ENCODE measurements at regions not wholly inside any gene's neighbourhood (a gene's known extent, or its start where the extent isn't known, plus 50 kb on each side); places are given as distances from the start of the nearest gene placed in this dataset.

DNA sequence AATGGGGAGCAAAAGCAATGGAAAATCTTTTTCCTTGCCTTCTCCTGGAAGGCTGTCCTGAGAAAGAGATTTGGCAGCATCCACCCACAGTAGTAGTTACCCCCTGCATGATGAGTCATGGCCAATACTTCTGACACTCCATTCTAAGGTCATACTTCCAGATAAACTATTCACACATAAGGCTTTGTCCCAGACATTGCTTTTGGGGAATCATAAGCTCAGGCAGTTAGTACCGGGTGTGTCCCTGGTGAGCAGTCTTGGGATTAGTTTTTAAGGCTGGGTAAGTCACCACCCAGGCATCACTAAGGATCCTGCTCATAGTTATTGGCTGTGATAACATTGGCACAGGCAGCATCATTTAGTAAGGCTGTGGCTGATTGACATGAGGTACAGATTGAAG, 160.6 kb upstream of the GGTLC1 start:
- Histone ChIP-seq H3K36me3 (no peaks in the 10 kb centered on the region), H3K4me3 (no peak overlapping the region), H3K4me1 (no peaks in the 10 kb centered on the region), H3K27ac (no peak overlapping the region), H3K9me3 (no peaks in the 10 kb centered on the region), H3K27me3 (no peaks in the 10 kb centered on the region)
- DNase-seq (no peak), ATAC-seq (no peak)
- TF ChIP-seq, protein P1, sequence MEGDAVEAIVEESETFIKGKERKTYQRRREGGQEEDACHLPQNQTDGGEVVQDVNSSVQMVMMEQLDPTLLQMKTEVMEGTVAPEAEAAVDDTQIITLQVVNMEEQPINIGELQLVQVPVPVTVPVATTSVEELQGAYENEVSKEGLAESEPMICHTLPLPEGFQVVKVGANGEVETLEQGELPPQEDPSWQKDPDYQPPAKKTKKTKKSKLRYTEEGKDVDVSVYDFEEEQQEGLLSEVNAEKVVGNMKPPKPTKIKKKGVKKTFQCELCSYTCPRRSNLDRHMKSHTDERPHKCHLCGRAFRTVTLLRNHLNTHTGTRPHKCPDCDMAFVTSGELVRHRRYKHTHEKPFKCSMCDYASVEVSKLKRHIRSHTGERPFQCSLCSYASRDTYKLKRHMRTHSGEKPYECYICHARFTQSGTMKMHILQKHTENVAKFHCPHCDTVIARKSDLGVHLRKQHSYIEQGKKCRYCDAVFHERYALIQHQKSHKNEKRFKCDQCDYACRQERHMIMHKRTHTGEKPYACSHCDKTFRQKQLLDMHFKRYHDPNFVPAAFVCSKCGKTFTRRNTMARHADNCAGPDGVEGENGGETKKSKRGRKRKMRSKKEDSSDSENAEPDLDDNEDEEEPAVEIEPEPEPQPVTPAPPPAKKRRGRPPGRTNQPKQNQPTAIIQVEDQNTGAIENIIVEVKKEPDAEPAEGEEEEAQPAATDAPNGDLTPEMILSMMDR (IDR thresholded peaks at IDR 0.05), result no peak
- intact Hi-C loops (cut with DNase I), result no loop called here

DNA sequence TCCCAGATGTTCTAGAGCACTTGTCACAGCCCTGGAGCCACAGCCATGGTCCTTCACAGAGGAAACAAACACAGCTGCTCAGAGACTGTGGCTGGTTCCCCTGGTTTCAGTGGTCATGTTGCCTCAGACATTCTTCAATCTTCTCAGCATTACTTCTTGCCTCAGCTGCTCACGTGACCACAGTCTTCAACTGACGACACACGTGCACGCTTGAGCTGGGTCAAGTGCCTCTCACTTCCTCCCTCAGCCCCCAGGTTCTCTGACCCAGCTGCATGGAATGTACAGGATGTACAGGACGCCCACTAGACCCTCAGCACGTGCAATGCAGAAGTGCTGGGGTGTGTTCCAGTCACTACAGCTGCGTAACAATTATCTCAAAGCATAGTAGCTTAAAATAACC, 159.8 kb upstream of the GGTLC1 start:
- ATAC-seq, result peak; percentile 74
- H3K27ac ChIP-seq, result no peak overlapping the region
- H3K27me3 ChIP-seq, result no peaks in the 10 kb centered on the region
- intact Hi-C loops (cut with DNase I), result no loop called here
- no peaks in the 10 kb centered on the region for H3K4me1 ChIP-seq
- peak; percentile 70 for DNase-seq
- no peaks in the 10 kb centered on the region for H3K36me3 ChIP-seq
- TF ChIP-seq, protein P1 (IDR thresholded peaks at IDR 0.05), result no peak
- no peaks in the 10 kb centered on the region for H3K9me3 ChIP-seq
- no peak overlapping the region for H3K4me3 ChIP-seq

DNA sequence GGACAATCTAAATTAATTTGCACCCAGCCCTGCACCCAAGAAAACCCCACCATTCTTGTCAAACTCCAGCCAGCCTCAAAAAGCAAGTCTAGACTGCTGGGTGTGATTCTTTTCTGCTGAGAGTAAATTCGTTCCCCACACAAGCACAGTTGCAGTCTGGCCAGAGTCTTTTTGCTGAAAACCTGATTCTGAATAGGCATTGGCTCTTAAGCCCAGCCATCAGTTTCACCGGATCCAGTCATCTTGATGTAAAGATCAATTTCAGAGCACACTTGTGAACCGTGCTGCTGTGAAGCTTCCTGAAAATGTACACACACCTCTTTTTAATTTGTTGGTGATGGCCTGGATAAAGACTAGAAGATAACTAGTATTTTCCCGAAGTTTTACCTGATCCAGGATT, 159.4 kb upstream of the GGTLC1 start:
- no peaks in the 10 kb centered on the region for H3K9me3 ChIP-seq
- DNase-seq, result no peak
- TF ChIP-seq, protein P1 (IDR thresholded peaks at IDR 0.05), result no peak
- no peak for ATAC-seq
- intact Hi-C loops (cut with DNase I), result no loop called here
- no peaks in the 10 kb centered on the region for H3K27me3 ChIP-seq
- H3K27ac ChIP-seq, result no peak overlapping the region
- no peaks in the 10 kb centered on the region for H3K4me1 ChIP-seq
- H3K36me3 ChIP-seq, result no peaks in the 10 kb centered on the region
- no peak overlapping the region for H3K4me3 ChIP-seq

DNA sequence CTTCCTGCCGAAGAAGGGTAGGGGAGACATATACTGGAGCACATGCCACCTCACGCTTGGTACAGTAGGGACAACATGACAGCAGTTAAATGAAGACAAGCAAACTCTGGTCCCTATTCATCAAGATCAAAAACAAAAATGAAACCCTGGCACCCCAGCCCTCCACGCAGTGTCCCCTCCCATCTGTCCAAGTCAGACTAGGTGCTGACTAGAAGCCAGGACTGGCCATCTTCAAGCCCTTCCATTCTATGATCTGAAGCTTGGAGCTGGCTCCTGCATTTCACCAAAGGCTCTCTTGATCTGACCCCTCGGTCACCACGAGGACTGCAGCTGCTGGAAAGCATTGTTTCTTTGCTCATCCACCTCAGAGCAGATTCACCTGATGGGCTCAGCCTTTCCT, 158.9 kb upstream of the GGTLC1 start:
- TF ChIP-seq, protein P1 (IDR thresholded peaks at IDR 0.05), result no peak
- intact Hi-C loops (cut with DNase I), result no loop called here
- no peak overlapping the region for H3K4me3 ChIP-seq
- H3K27me3 ChIP-seq, result no peaks in the 10 kb centered on the region
- ATAC-seq (no peak), DNase-seq (no peak)
- no peaks in the 10 kb centered on the region for H3K36me3 ChIP-seq
- H3K4me1 ChIP-seq, result no peaks in the 10 kb centered on the region
- no peaks in the 10 kb centered on the region for H3K9me3 ChIP-seq
- H3K27ac ChIP-seq, result no peak overlapping the region

DNA sequence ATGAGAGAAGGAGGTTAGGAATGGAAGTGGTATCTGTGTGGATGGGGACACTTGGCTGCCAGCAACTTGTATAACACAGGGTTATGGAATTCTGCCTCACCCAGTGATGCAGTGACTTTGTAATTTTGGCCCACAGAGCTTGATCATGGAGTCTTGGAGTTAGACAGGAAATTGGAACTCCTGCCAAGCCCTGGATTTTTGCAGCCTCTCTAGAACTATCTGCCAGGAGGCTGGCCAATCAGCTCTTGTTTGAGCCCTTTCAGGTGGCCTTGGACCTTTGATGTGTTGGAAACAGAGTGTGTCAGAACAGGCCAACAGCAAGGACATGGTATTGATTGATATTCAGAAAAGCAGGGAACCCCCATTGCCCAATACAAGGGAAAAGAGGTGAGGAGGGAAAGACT, 157.7 kb upstream of the GGTLC1 start:
- Histone ChIP-seq H3K27ac (no peak overlapping the region), H3K9me3 (no peaks in the 10 kb centered on the region), H3K36me3 (no peaks in the 10 kb centered on the region), H3K4me1 (no peaks in the 10 kb centered on the region), H3K4me3 (no peak overlapping the region), H3K27me3 (no peaks in the 10 kb centered on the region)
- ATAC-seq (no peak), DNase-seq (no peak)
- intact Hi-C loops (cut with DNase I), result no loop called here
- TF ChIP-seq, protein P1 (IDR thresholded peaks at IDR 0.05), result no peak

DNA sequence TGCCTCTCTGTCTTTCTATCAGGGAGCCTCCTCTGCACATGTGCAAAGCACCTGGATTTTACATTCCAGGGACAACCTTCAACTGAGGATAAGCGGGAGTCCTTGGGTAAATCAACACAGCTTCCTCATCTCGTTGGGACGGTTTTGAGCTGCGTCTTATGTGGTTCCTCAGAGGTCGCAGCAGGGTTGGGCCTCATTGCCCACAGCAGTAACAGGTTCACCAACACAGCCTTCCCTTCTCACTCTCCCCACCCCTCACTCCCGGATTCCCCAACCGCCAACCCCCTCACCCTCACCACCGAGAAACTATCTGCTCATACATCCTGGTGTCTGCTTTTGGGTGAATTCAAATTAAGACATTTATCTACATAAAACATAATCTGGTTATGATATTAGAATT, 155.8 kb upstream of the GGTLC1 start:
- H3K4me3 ChIP-seq, result no peak overlapping the region
- no peaks in the 10 kb centered on the region for H3K4me1 ChIP-seq
- H3K9me3 ChIP-seq, result no peaks in the 10 kb centered on the region
- no peak for ATAC-seq
- intact Hi-C loops (cut with DNase I), result no loop called here
- H3K36me3 ChIP-seq, result no peaks in the 10 kb centered on the region
- no peaks in the 10 kb centered on the region for H3K27me3 ChIP-seq
- TF ChIP-seq, protein P1 (IDR thresholded peaks at IDR 0.05), result no peak
- no peak for DNase-seq
- no peak overlapping the region for H3K27ac ChIP-seq
